Osteoblast (primary cell): ENCODE measurements at regions not wholly inside any gene's neighbourhood (a gene's known extent, or its start where the extent isn't known, plus 50 kb on each side); places are given as distances from the start of the nearest gene placed in this dataset.

Experiments used
- DNase-seq: peaks from one replicate; pipeline ENCODE4 v3.0.0; 2011; ENCODE audit warnings: low spot score, mixed read lengths; ENCODE audit not compliant: insufficient read length; ENCODE audit errors: missing footprints
- H2AFZ ChIP-seq: 2 replicates; pipeline ENCODE4 v1.6.0; 2011; ENCODE audit warnings: mild to moderate bottlenecking, low read length
- H3K27ac ChIP-seq: 2 replicates; pipeline ENCODE4 v1.5.1; 2011; ENCODE audit warnings: mild to moderate bottlenecking, low read depth, low read length, moderate library complexity
- H3K27me3 ChIP-seq: 2 replicates; pipeline ENCODE4 v1.6.0; 2012; ENCODE audit warnings: mild to moderate bottlenecking, control low read depth, inconsistent platforms, low read length, moderate library complexity; ENCODE audit not compliant: insufficient read depth
- H3K36me3 ChIP-seq: 2 replicates; pipeline ENCODE4 v1.5.1; 2011; ENCODE audit warnings: mild to moderate bottlenecking, low read length, control low read depth, moderate library complexity; ENCODE audit not compliant: insufficient read depth
- H3K4me1 ChIP-seq: 2 replicates; pipeline ENCODE4 v1.5.1; 2011; ENCODE audit warnings: mild to moderate bottlenecking, low read length, control low read depth, moderate library complexity; ENCODE audit not compliant: insufficient read depth
- H3K4me2 ChIP-seq: 2 replicates; pipeline ENCODE4 v1.6.0; 2011; ENCODE audit warnings: mild to moderate bottlenecking, low read length; ENCODE audit not compliant: insufficient read depth
- H3K4me3 ChIP-seq: fragments of 200-600 bp; sonication (generic); 3 replicates; pipeline ENCODE4 v1.5.1; 2012; ENCODE audit warnings: mild to moderate bottlenecking, low read length, inconsistent platforms; ENCODE audit not compliant: insufficient read depth
- H3K79me2 ChIP-seq: 2 replicates; pipeline ENCODE4 v1.6.0; 2012; ENCODE audit warnings: mild to moderate bottlenecking, low read length, control low read depth, inconsistent platforms; ENCODE audit not compliant: insufficient read depth
- H3K9me3 ChIP-seq: 2 replicates; pipeline ENCODE4 v1.5.1; 2011; ENCODE audit warnings: low read depth, low read length, control low read depth
- H4K20me1 ChIP-seq: 2 replicates; pipeline ENCODE4 v1.6.0; 2012; ENCODE audit warnings: mild to moderate bottlenecking, low read length, control low read depth; ENCODE audit not compliant: insufficient read depth
- CTCF ChIP-seq: IDR thresholded peaks from 2 replicates; pipeline ENCODE4 v1.5.1; 2011; ENCODE audit warnings: mild to moderate bottlenecking, low read depth, low read length, moderate library complexity; ENCODE audit errors: extremely low read depth

GRCh38 chr9:93893899-93894690 is 61.1 kb downstream of the BARX1 start:
- no peak for TF ChIP-seq CTCF
- no peak overlapping the region for H3K4me3 ChIP-seq
- no peak overlapping the region for H3K27ac ChIP-seq

GRCh38 chr9:93893194-93893593 is 62.0 kb downstream of the BARX1 start:
- H3K27me3 ChIP-seq: no peaks in the 10 kb centered on the region
- no peak overlapping the region for H3K4me2 ChIP-seq
- no peaks in the 10 kb centered on the region for H4K20me1 ChIP-seq
- H3K4me3 ChIP-seq: no peak overlapping the region
- no peaks in the 10 kb centered on the region for H3K9me3 ChIP-seq
- DNase-seq: peak; percentile 36
- no peak overlapping the region for H3K27ac ChIP-seq
- H2AFZ ChIP-seq: no peak overlapping the region
- TF ChIP-seq CTCF: no peak
- no peaks in the 10 kb centered on the region for H3K4me1 ChIP-seq
- no peaks in the 10 kb centered on the region for H3K79me2 ChIP-seq
- H3K36me3 ChIP-seq: no peaks in the 10 kb centered on the region

More at GRCh38 chr9:93893899-93894690, 61.1 kb downstream of the BARX1 start:
- H3K4me1 ChIP-seq: no peaks in the 10 kb centered on the region
- H2AFZ ChIP-seq: no peak overlapping the region
- H3K9me3 ChIP-seq: no peaks in the 10 kb centered on the region
- no peaks in the 10 kb centered on the region for H3K36me3 ChIP-seq
- DNase-seq: peak; percentile 36
- H3K27me3 ChIP-seq: no peaks in the 10 kb centered on the region
- H3K4me2 ChIP-seq: no peak overlapping the region
- no peaks in the 10 kb centered on the region for H4K20me1 ChIP-seq
- no peaks in the 10 kb centered on the region for H3K79me2 ChIP-seq

DNA sequence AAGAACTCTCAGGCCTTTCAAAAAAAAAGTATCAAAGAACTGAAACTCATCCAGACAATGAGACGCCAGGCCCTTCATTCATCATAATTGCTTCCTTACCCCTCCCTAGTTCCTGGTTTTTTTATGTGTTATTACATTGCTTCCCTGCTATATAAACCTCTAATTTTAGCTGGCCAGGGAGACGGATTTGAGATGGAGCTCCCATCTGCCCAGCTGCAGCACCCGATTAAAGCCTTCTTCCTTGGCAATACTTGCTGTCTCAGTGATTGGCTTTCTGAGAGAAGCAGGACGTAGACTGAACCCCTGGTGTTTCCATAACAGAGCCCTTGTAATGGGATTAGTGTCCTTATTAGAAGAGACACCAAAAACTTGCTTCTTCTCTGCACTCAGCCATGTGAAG is 62.4 kb downstream of the BARX1 start:
- TF ChIP-seq CTCF: no peak
- no peaks in the 10 kb centered on the region for H3K36me3 ChIP-seq
- no peaks in the 10 kb centered on the region for H3K27me3 ChIP-seq
- no peak overlapping the region for H3K4me2 ChIP-seq
- H3K27ac ChIP-seq: no peak overlapping the region
- no peak overlapping the region for H2AFZ ChIP-seq
- no peaks in the 10 kb centered on the region for H3K4me1 ChIP-seq
- no peaks in the 10 kb centered on the region for H4K20me1 ChIP-seq
- no peaks in the 10 kb centered on the region for H3K79me2 ChIP-seq
- H3K4me3 ChIP-seq: no peak overlapping the region
- DNase-seq: no peak
- H3K9me3 ChIP-seq: no peaks in the 10 kb centered on the region

DNA sequence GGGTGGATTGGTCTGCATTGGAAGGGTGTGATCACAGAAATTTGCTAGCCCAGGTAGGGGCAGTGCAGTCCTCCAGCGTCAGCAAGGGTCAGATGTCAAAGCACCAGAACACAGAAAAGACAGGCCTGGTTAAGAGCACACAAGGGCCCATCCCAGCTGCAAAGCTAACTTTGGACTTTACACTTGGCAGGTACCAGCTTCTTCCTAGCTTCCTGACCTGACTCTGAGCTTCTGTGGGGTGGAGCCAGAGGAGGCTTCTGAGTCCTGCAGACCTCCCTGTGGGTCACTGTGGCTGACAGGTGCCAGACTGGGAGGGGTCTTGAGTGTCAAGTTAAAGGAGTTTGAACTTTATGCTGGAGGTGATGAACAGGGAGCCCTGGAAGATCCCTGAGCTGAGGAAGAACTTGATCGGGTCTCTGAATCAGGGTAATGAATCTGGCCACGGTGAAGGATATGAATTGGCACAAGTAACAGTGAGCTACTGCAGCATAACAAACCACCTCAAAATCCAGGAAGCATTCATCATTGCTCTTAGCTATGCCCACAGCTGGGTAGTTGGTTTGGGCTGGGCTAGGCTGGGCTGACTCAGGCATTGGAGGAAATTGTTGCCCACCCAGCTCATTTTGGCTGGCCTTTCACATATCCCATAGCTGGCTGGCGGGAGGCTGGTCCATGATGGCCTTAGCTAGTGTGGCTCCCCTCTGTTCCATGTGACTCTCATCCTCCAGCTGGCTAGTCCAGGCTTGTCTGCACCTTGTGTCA is 63.4 kb downstream of the BARX1 start:
- no peaks in the 10 kb centered on the region for H4K20me1 ChIP-seq
- peak; percentile 25 for DNase-seq
- no peaks in the 10 kb centered on the region for H3K9me3 ChIP-seq
- H3K4me1 ChIP-seq: no peaks in the 10 kb centered on the region
- no peak overlapping the region for H3K4me2 ChIP-seq
- no peak overlapping the region for H3K4me3 ChIP-seq
- H3K27ac ChIP-seq: no peak overlapping the region
- no peaks in the 10 kb centered on the region for H3K27me3 ChIP-seq
- no peak for TF ChIP-seq CTCF
- H2AFZ ChIP-seq: no peak overlapping the region
- no peaks in the 10 kb centered on the region for H3K36me3 ChIP-seq
- no peaks in the 10 kb centered on the region for H3K79me2 ChIP-seq
